ENCODE measurements at regions not wholly inside any gene's neighbourhood (a gene's known extent, or its start where the extent isn't known, plus 50 kb on each side); places are given as distances from the start of the nearest gene placed in this dataset.
"Not testable (repeated sequence)": the region's sequence is repeated elsewhere in the genome, so short reads cannot be mapped to it uniquely, and the experiment has no call there.

GRCh38 chr3:96483781-96484180 is 330.6 kb upstream of the EPHA6 start:
- no peak for DNase-seq (ENCODE audit: low read depth in 2 of 2)

DNA sequence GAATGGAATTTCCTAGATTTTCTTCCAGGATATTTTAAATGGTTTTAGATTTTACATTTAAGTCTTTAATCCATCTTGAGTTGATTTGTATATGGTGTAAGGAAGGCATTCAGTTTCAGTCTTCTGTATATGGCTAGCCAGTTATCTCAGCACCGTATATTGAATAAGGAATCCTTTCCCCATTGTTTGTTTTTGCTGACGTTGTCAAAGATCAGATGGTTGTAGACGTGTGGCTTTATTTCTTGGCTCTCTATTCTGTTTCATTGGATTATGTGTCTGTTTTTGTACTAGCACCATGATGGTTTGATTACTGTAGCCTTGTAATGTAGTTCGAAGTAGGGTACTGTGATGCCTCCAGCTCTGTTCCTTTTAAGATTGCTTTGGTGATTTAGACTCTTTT is 325.7 kb upstream of the EPHA6 start:
- no peak for DNase-seq (ENCODE audit: low read depth in 2 of 2)

DNA sequence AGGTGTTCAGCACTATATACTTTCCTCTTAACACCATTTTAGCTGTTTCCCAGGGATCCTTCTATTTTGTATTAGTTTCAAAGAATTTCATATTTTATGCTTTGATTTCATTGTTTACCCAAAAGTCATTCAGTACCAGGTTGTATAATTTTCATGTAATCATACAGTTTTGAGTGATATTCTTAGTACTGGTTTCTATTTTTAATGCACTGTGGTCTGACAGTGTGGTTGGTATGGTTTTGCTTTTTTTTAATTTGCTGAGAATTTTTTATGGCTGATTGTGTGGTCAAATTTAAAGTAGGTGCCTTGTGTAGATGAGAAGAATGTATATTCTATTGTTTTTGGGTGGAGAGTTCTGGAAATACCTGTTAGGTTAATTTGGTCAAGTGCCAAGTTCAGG is 323.4 kb upstream of the EPHA6 start:
- no peak for DNase-seq (ENCODE audit: low read depth in 2 of 2)

DNA sequence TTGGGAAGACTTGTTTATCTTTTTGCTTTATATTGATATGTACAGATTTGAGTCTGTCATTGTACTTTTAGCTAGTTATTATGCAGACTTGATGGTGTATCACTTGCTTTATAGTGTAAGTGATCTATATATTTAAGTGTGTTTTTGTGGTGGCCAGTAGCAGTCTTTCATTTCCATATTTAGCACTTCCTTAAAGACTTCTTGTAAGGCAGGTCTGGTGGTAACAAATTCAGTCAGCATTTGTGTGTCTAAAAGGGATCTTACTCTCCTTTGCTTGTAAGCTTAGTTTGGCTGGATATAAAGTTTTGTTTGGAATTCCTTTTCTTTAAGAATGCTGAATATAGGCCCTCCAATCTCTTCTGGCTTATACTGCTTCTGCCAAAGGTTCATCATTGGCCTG is 322.5 kb upstream of the EPHA6 start:
- DNase-seq (ENCODE audit: low read depth in 2 of 2): no peak

DNA sequence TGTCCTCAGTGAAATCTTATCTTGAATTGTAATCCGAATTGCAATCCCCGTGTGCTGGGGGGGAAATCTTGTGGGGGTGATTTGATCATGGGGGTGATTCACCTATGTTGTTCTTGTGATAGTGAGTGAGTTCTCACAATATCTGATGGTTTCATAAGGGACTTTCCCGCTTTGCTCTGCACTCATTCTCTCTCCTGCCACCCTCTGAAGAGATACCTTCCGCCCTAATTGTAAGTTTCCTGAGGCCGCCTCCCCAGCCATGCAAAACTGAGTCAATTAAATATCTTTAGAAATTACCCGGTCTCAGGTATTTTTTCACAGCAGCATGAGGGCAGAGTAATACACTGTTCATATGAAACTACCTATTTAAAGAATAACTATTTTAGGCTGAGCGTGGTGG is 304.1 kb upstream of the EPHA6 start:
- DNase-seq (ENCODE audit: low read depth in 2 of 2): no peak

DNA sequence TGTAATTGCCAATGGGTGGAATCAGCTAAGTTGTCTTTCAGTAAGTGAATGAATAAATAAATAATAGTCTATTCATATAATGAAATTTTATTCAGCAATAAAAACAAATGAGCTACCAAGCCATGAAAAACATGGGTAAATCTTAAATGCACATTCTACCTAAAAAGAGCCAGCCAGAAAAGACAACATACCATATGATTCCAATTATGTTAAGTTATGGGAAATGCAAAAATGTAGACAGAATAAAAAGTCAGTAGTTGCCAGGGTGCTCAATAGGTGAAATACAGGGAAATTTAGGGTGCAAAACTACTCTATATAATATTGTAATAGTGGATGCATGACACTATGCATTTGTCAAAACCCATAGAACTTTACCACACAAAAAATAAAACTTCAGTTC is 277.2 kb upstream of the EPHA6 start:
- DNase-seq (ENCODE audit: low read depth in 2 of 2): no peak

GRCh38 chr3:96538186-96538585 is 276.2 kb upstream of the EPHA6 start:
- no peak for DNase-seq (ENCODE audit: low read depth in 2 of 2)

GRCh38 chr3:96548073-96548472 is 266.3 kb upstream of the EPHA6 start:
- no peak for DNase-seq (ENCODE audit: low read depth in 2 of 2)

- DNase-seq (ENCODE audit: low read depth in 2 of 2): no peak
Observed at GRCh38 chr3:96576935-96577334, 237.5 kb upstream of the EPHA6 start.

- DNase-seq (ENCODE audit: low read depth in 2 of 2): no peak
Observed at GRCh38 chr3:96584066-96584465, 230.3 kb upstream of the EPHA6 start.

DNA sequence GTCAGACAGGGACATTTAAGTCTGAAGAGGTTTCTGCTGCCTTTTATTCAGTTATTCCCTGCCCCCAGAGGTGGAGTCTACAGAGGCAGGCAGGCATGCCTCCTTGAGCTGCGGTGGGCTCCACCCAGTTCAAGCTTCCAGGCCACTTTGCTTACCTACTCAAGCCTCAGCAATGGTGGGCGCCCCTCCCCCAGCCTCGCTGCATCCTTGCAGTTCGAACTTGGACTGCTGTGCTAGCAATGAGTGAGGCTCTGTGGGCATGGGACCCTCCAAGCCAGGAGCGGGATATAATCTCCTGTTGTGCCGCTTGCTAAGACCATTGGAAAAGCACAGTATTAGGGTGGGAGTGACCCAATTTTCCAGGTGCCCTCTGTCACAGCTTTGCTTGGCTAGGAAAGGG is 207.5 kb upstream of the EPHA6 start:
- not testable (repeated sequence) for DNase-seq (ENCODE audit: low read depth in 2 of 2)

GRCh38 chr3:96619475-96619874 is 194.9 kb upstream of the EPHA6 start:
- DNase-seq (ENCODE audit: low read depth in 2 of 2): no peak

- DNase-seq (ENCODE audit: low read depth in 2 of 2): no peak
Observed at GRCh38 chr3:96622878-96623277, 191.5 kb upstream of the EPHA6 start.

- DNase-seq (ENCODE audit: low read depth in 2 of 2): no peak
Observed at GRCh38 chr3:96631050-96631449, 183.3 kb upstream of the EPHA6 start.

GRCh38 chr3:96646596-96646995 is 167.8 kb upstream of the EPHA6 start:
- no peak for DNase-seq (ENCODE audit: low read depth in 2 of 2)

GRCh38 chr3:96657710-96658109 is 156.7 kb upstream of the EPHA6 start:
- DNase-seq (ENCODE audit: low read depth in 2 of 2): no peak

DNA sequence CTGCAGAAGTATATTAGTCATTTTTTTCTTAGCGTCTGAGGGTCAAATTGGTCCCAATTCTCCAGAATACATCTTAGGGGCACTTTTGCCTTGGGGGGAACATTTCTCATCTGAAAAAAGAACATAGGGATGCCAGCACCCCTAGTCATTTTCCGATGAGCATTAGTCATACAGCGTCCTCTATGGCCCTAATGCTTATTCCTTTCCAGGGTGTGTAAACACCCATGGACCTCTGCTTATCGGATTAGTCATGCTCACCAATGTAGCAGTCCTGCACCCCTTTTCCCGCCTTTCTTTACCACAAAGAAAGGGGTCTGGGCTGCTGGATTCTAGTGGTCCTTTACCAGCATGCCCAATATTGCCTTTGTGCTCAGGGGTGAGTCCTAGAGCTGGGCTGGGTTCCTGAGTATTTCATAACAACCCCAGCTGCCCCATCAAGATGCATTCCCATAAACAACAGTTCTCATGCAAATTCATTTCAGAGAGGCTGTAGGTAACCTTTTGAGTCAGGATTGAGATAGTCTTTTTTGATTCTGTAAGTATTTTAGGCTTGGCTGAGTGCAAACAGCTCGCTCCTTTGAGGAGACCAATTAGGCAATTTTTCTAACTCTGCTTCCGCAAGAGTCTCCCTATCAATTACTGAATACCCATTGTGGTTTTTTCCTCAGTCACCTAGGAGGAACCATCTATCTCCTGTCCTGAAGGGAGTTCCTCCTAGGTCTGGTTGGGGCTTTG is 142.4 kb upstream of the EPHA6 start:
- DNase-seq (ENCODE audit: low read depth in 2 of 2): not testable (repeated sequence)

DNA sequence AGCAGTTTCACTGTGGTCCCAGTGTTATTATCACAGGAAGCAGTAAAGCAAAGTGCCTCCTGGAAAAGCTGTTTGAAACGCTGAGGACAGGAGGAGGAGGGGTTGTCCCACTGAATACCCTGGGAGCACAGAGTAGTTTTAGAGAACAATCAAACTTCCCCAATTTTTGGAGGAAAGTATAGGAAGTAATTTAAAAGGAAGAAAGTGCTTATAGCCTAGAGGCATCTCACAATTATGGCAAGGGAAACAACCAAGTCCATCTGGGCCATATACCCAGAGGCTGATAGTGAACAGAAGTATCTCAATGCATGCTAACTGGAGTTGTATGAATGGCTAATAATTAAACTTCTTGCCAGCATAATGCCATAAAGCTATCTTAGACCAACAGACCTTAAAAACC is 137.2 kb upstream of the EPHA6 start:
- no peak for DNase-seq (ENCODE audit: low read depth in 2 of 2)

DNA sequence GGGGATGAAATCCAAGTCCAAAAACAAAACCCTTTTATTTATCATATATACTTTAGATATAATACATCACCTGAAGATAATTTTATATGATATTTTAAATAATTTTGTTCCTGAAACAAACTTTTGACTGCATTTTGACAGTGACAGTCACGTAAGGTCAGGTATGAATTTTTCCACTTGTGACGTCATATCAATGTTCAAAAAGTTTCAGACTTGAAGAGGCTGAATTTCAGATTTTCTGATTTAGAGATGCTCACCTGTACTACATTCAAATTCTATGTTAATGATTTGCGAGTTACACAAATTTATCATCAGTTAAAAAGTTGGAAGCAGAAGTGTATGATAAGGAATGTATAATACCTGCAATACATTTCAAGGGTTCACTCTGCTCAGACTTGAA is 136.1 kb upstream of the EPHA6 start:
- no peak for DNase-seq (ENCODE audit: low read depth in 2 of 2)

DNA sequence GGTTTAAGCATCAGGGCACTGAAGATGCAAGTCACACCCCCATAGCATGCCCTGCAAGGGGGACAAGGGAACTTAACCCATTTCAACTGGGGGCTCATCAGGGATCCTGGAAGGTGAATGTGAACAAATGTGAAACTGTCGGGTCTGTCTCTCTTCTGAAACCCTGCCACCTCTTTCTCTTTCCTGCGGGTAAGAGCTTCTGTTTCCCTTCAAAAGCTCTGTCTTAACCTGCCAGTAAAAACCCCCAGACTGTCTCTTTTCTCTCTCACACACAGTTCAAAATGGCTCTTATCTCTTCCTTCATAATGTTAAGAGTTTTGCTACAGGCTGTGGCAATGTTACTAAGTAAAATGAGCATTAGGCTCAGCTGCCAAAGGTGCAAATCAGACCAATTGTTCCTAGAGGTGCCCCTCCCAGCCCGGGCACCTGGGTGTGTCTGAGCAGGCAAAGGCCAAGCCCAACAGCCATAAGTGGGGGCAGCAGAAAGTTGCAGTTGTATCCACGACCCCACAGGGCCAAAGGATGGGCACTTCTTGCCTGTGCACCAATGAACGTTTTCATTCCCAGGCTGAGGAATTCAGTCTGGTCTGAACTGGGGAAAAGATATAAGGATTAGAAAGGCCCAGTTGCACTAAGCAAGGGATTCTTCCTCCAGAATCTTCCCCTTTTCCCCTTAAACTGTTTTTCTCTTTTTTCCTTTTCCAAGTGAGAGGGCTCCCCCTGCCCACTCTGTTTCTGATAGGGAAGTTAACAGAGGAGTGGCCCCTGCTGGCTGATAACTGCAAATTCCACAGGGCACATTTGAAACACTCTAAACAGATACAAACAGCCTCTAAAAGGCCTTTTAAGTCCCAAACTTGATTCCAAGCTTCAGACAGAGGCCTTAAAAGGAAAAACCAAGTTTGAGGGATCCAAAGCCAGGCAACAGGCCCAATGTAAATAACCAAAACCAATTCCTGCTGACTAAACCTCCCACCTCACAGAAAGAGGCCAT is 113.8 kb upstream of the EPHA6 start:
- DNase-seq (ENCODE audit: low read depth in 2 of 2): no peak

DNA sequence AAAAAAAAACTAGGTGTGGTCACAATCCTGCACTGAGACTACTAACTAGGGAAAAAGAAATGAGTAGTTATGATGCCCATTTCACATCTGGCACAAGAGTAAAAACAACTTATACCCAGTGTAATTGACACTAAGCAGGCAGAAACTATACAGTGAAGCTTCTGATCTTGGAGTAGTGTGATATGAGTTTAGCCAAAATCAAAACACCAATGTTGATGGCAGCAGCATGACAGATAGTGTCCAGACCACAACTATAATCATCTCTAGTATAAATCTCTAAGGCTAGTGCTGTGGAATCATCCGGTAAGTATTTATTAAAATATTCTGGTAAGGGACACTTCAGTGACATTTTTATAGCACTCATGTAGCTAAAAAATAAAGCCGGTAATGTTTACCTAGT is 108.5 kb upstream of the EPHA6 start:
- no peak for DNase-seq (ENCODE audit: low read depth in 2 of 2)

DNA sequence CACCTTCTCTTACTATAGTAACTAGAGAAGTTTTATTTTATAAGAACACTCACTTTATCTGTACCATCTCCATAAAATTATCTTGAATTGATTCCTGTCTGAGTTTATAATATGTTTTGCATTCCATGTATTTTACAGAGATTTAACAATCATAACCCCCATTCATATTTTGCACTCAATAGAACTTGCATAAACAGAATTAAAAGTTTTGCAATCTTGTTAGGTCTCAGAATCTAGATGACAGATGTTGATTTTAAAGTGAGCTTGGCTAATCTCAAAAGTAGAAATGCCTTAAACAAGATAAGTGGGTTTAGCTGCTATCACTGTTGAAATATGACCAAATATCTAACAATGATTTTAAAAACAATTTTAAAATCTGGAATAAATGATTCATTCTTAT is 107.9 kb upstream of the EPHA6 start:
- DNase-seq (ENCODE audit: low read depth in 2 of 2): no peak

DNA sequence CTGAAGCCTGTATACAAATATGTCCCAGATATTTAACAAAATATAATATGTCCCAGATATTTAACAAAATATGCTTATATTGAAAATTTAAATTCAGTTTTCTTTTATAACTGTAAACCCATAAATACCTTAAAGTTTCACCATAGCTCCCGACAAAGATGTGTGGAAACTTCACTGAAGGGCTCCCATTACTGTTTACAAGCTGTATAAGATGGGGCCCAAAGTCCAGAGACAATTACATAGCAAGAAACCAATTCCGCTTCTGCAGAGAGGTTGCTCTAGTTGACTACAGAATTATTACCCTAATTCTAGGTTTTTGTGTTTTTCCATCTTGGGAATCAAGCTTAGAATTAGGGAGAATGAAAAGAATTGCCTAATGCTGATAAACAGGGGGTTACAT is 102.6 kb upstream of the EPHA6 start:
- no peak for DNase-seq (ENCODE audit: low read depth in 2 of 2)

All from fibroblast of skin of left quadriceps (primary cell).